ENCODE measurements at regions not wholly inside any gene's neighbourhood (a gene's known extent, or its start where the extent isn't known, plus 50 kb on each side); places are given as distances from the start of the nearest gene placed in this dataset.
"Not testable (repeated sequence)": the region's sequence is repeated elsewhere in the genome, so short reads cannot be mapped to it uniquely, and the experiment has no call there.

GRCh38 chr3:139095803-139096466 lies 51.2 kb upstream of the PRR23C start:
- no peak for DNase-seq

GRCh38 chr3:139096670-139097069 lies 52.0 kb upstream of the PRR23C start:
- DNase-seq, result no peak

GRCh38 chr3:139098391-139098790 lies 53.7 kb upstream of the PRR23C start:
- no peak for DNase-seq

- no peak for DNase-seq
Measured at GRCh38 chr3:139099968-139100817, 55.5 kb upstream of the PRR23C start.

- DNase-seq, result no peak
Measured at GRCh38 chr3:139100821-139101220, 56.1 kb upstream of the PRR23C start.

GRCh38 chr3:139101396-139101795 lies 56.7 kb upstream of the PRR23C start:
- DNase-seq, result no peak

- no peak for DNase-seq
Measured at GRCh38 chr3:139103484-139103883, 58.8 kb upstream of the PRR23C start.

- DNase-seq, result no peak
Measured at GRCh38 chr3:139104062-139104461, 59.4 kb upstream of the PRR23C start.

GRCh38 chr3:139105154-139105702 lies 60.5 kb upstream of the PRR23C start:
- DNase-seq, result no peak

GRCh38 chr3:139106013-139106932 lies 61.6 kb upstream of the PRR23C start:
- DNase-seq, result no peak

GRCh38 chr3:139107424-139108252 lies 62.9 kb upstream of the PRR23C start:
- no peak for DNase-seq

GRCh38 chr3:139108253-139108969 lies 63.7 kb upstream of the PRR23C start:
- DNase-seq, result no peak

GRCh38 chr3:139109271-139109670 lies 64.6 kb upstream of the PRR23C start:
- no peak for DNase-seq

GRCh38 chr3:139110072-139110830 lies 65.6 kb upstream of the PRR23C start:
- DNase-seq, result no peak

- not testable (repeated sequence) for DNase-seq
Measured at GRCh38 chr3:139110929-139111328, 66.2 kb upstream of the PRR23C start.

- peak; percentile 58 for DNase-seq
Measured at GRCh38 chr3:139111392-139112229, 66.9 kb upstream of the PRR23C start.

GRCh38 chr3:139112230-139112558 lies 67.5 kb upstream of the PRR23C start:
- no peak for DNase-seq

- DNase-seq, result no peak
Measured at GRCh38 chr3:139113231-139113992, 68.7 kb upstream of the PRR23C start.

- no peak for DNase-seq
Measured at GRCh38 chr3:139113993-139114375, 69.3 kb upstream of the PRR23C start.
